H9 (cell line): ENCODE measurements at regions not wholly inside any gene's neighbourhood (a gene's known extent, or its start where the extent isn't known, plus 50 kb on each side); places are given as distances from the start of the nearest gene placed in this dataset.

Experiments used
- DNase-seq: peaks from one replicate; pipeline ENCODE4 v3.0.0-alpha.2; 2017
- H2AFZ ChIP-seq: one replicate; pipeline ENCODE4 v1.6.1; 2013; ENCODE audit warnings: mild to moderate bottlenecking, low read length, control low read depth, moderate library complexity
- H2AK5ac ChIP-seq: 2 replicates; pipeline ENCODE4 v1.6.1; 2013; ENCODE audit warnings: low read length, control low read depth, mixed read lengths; ENCODE audit not compliant: insufficient read length
- H2BK120ac ChIP-seq: one replicate; pipeline ENCODE4 v1.6.1; 2013; ENCODE audit warnings: low read depth, mild to moderate bottlenecking, low read length, control low read depth, inconsistent platforms; ENCODE audit not compliant: poor library complexity, severe bottlenecking
- H2BK12ac ChIP-seq: 2 replicates; pipeline ENCODE4 v1.6.1; 2013; ENCODE audit warnings: low read length, control low read depth, mixed read lengths, low read depth; ENCODE audit not compliant: insufficient read length
- H2BK15ac ChIP-seq: 2 replicates; pipeline ENCODE4 v1.6.1; 2013; ENCODE audit warnings: low read depth, low read length, control low read depth
- H2BK20ac ChIP-seq: one replicate; pipeline ENCODE4 v1.6.1; 2013; ENCODE audit warnings: low read depth, mild to moderate bottlenecking, low read length, control low read depth, inconsistent platforms; ENCODE audit not compliant: poor library complexity, severe bottlenecking
- H2BK5ac ChIP-seq: 2 replicates; pipeline ENCODE4 v1.6.1; 2013; ENCODE audit warnings: low read length, control low read depth, mixed read lengths; ENCODE audit not compliant: insufficient read length
- H3K14ac ChIP-seq: 2 replicates; pipeline ENCODE4 v1.6.1; 2013; ENCODE audit warnings: low read length, control low read depth; ENCODE audit not compliant: insufficient read depth
- H3K18ac ChIP-seq: 2 replicates; pipeline ENCODE4 v1.6.1; 2013; ENCODE audit warnings: low read depth, mild to moderate bottlenecking, mixed read lengths, low read length, control low read depth; ENCODE audit not compliant: insufficient read length
- H3K23ac ChIP-seq: 2 replicates; pipeline ENCODE4 v1.6.1; 2013; ENCODE audit warnings: low read length, control low read depth, mixed read lengths, low read depth; ENCODE audit not compliant: insufficient read length
- H3K23me2 ChIP-seq: 2 replicates; pipeline ENCODE4 v1.6.1; 2013; ENCODE audit warnings: low read depth, mild to moderate bottlenecking, mixed read lengths, low read length, control low read depth; ENCODE audit not compliant: insufficient read length, poor library complexity, severe bottlenecking
- H3K27ac ChIP-seq: 2 replicates; pipeline ENCODE4 v1.5.1; 2013; ENCODE audit warnings: low read length, control low read depth, mixed read lengths, low read depth; ENCODE audit not compliant: insufficient read length
- H3K27me3 ChIP-seq: 2 replicates; pipeline ENCODE4 v1.6.1; 2013; ENCODE audit warnings: low read length, control low read depth, inconsistent platforms; ENCODE audit not compliant: insufficient read depth
- H3K4ac ChIP-seq: 2 replicates; pipeline ENCODE4 v1.6.1; 2013; ENCODE audit warnings: low read depth, mild to moderate bottlenecking, control low read depth, inconsistent platforms, low read length, moderate library complexity
- H3K4me1 ChIP-seq: 2 replicates; pipeline ENCODE4 v1.6.1; 2013; ENCODE audit warnings: low read length, control low read depth, inconsistent platforms; ENCODE audit not compliant: insufficient read depth
- H3K4me2 ChIP-seq: 2 replicates; pipeline ENCODE4 v1.6.1; 2013; ENCODE audit warnings: low read length, control low read depth, mixed read lengths; ENCODE audit not compliant: insufficient read length, insufficient read depth
- H3K56ac ChIP-seq: 2 replicates; pipeline ENCODE4 v1.6.1; 2013; ENCODE audit warnings: low read depth, mild to moderate bottlenecking, mixed read lengths, low read length, control low read depth; ENCODE audit not compliant: insufficient read length
- H3K79me1 ChIP-seq: 2 replicates; pipeline ENCODE4 v1.6.1; 2013; ENCODE audit warnings: low read depth, mild to moderate bottlenecking, moderate library complexity, low read length, control low read depth, inconsistent platforms; ENCODE audit not compliant: insufficient read depth, poor library complexity, severe bottlenecking
- H3K79me2 ChIP-seq: 2 replicates; pipeline ENCODE4 v1.6.1; 2013; ENCODE audit warnings: low read length, control low read depth, inconsistent platforms; ENCODE audit not compliant: insufficient read depth
- H3K9ac ChIP-seq: 2 replicates; pipeline ENCODE4 v1.6.1; 2013; ENCODE audit warnings: low read length, control low read depth, mixed read lengths; ENCODE audit not compliant: insufficient read length; ENCODE audit errors: extremely low read depth
- H3K9me3 ChIP-seq: one replicate; pipeline ENCODE4 v1.6.1; 2013; ENCODE audit warnings: low read depth, low read length, inconsistent platforms; ENCODE audit not compliant: control insufficient read depth
- H3T11ph ChIP-seq: one replicate; pipeline ENCODE4 v1.6.1; 2013; ENCODE audit warnings: mild to moderate bottlenecking, low read length, control low read depth, inconsistent platforms
- H4K20me1 ChIP-seq: one replicate; pipeline ENCODE4 v1.6.1; 2013; ENCODE audit not compliant: control insufficient read depth, insufficient read length, insufficient read depth
- H4K5ac ChIP-seq: 2 replicates; pipeline ENCODE4 v1.6.1; 2013; ENCODE audit warnings: low read depth, mild to moderate bottlenecking, mixed read lengths, low read length, control low read depth; ENCODE audit not compliant: insufficient read length
- H4K8ac ChIP-seq: replicated peaks from 2 replicates; pipeline ENCODE4 v1.6.1; 2013; ENCODE audit warnings: low read length, control low read depth, mixed read lengths, low read depth; ENCODE audit not compliant: insufficient read length
- H4K91ac ChIP-seq: 2 replicates; pipeline ENCODE4 v1.6.1; 2013; ENCODE audit warnings: low read depth, mild to moderate bottlenecking, moderate library complexity, mixed read lengths, low read length, control low read depth; ENCODE audit not compliant: insufficient read length
- H3K27ac Mint-ChIP-seq, 3 experiments: 2 replicates in 2 of 3; 3 replicates in 1 of 3; pipeline ENCODE4 v1.8.0; 2020 to 2021; ENCODE audit warnings: mixed read lengths in 3 of 3, mild to moderate bottlenecking in 1 of 3, moderate library complexity in 1 of 3
- H3K27me3 Mint-ChIP-seq: 2 replicates; pipeline ENCODE4 v1.8.0; 2021; ENCODE audit warnings: low read depth, mild to moderate bottlenecking, moderate library complexity, mixed read lengths
- H3K36me3 Mint-ChIP-seq, 3 experiments: 2 replicates in 2 of 3; 3 replicates in 1 of 3; pipeline ENCODE4 v1.8.0; 2020 to 2021; ENCODE audit warnings: low read depth in 3 of 3, mixed read lengths in 3 of 3; ENCODE audit not compliant: insufficient read depth in 1 of 3
- H3K4me1 Mint-ChIP-seq, 2 experiments: 2 replicates each; pipeline ENCODE4 v1.8.0; 2020; ENCODE audit warnings: mixed read lengths in 2 of 2
- H3K4me3 Mint-ChIP-seq, 2 experiments: 2 replicates in 1 of 2; 3 replicates in 1 of 2; pipeline ENCODE4 v1.8.0; 2020 to 2021; ENCODE audit warnings: mild to moderate bottlenecking in 2 of 2, mixed read lengths in 2 of 2, moderate library complexity in 1 of 2
- H3K9me3 Mint-ChIP-seq, 2 experiments: 2 replicates in 1 of 2; 3 replicates in 1 of 2; pipeline ENCODE4 v1.8.0; 2020; ENCODE audit warnings: mild to moderate bottlenecking in 2 of 2, mixed read lengths in 2 of 2, moderate library complexity in 1 of 2
- CTCF ChIP-seq: fragments of 200-600 bp; sonication (generic); conservative IDR thresholded peaks from 3 replicates; pipeline ENCODE4 v1.8.0; 2021; ENCODE audit warnings: antibody characterized with exemption, mild to moderate bottlenecking
- WGBS: extraction: QIAGEN DNeasy Blood & Tissue Kit; methylation state at CpG from one replicate; pipeline ENCODE4 v1.1.7; 2013; ENCODE audit warnings: missing lambda C conversion rate, low lambda C conversion rate, mixed read lengths; ENCODE audit not compliant: insufficient read length; ENCODE audit errors: extremely low coverage; 5-methylcytosine and 5-hydroxymethylcytosine counted together

- no peaks in the 10 kb centered on the region for H3K79me1 ChIP-seq
- no peaks in the 10 kb centered on the region for H3K9me3 ChIP-seq
- no peak overlapping the region for H4K5ac ChIP-seq
- no peak overlapping the region for H3K27ac Mint-ChIP-seq
- no peaks in the 10 kb centered on the region for H4K20me1 ChIP-seq
- H2BK120ac ChIP-seq, result no peak overlapping the region
- peaks cover 6 to 22% of the 10 kb centered on the region in 2 experiments for H3K4me1 Mint-ChIP-seq
- no peak overlapping the region for H4K91ac ChIP-seq
- H3K4me2 ChIP-seq, result no peak overlapping the region
- no peaks in the 10 kb centered on the region for H3K9me3 Mint-ChIP-seq
- no peaks in the 10 kb centered on the region for H3K23me2 ChIP-seq
- H3K18ac ChIP-seq, result no peak overlapping the region
- H3K27me3 ChIP-seq, result no peaks in the 10 kb centered on the region
- no peak overlapping the region for H2BK5ac ChIP-seq
- no peaks in the 10 kb centered on the region for H3K4me1 ChIP-seq
- no peak overlapping the region for H3K56ac ChIP-seq
- no peak overlapping the region for H3K9ac ChIP-seq
- no peak overlapping the region for H4K8ac ChIP-seq
- no peaks in the 10 kb centered on the region for H3K79me2 ChIP-seq
- H3K14ac ChIP-seq, result no peak overlapping the region
- no peak for DNase-seq
- no peak overlapping the region for H2BK12ac ChIP-seq
- WGBS, result no CpG with 5 or more reads among the region's 5 CpGs
- no peak overlapping the region for H2AK5ac ChIP-seq
- no peaks in the 10 kb centered on the region for H3K36me3 Mint-ChIP-seq
- H3T11ph ChIP-seq, result no peak overlapping the region
- no peak for TF ChIP-seq CTCF
- H2BK15ac ChIP-seq, result no peak overlapping the region
- no peak overlapping the region for H3K23ac ChIP-seq
- H3K4ac ChIP-seq, result no peak overlapping the region
- peaks cover 10% of the 10 kb centered on the region for H3K27me3 Mint-ChIP-seq
- H3K27ac ChIP-seq, result no peak overlapping the region
- H2AFZ ChIP-seq, result no peak overlapping the region
- H2BK20ac ChIP-seq, result no peak overlapping the region
- H3K4me3 Mint-ChIP-seq, result no peak overlapping the region
Observed at GRCh38 chr2:9089831-9090230, 86.3 kb upstream of the MBOAT2 start.
